ENCODE measurements at regions not wholly inside any gene's neighbourhood (a gene's known extent, or its start where the extent isn't known, plus 50 kb on each side); places are given as distances from the start of the nearest gene placed in this dataset.

- TF ChIP-seq CTCF (IDR thresholded peaks at IDR 0.05; ENCODE audit: low read length) (no peak), EZH2 (IDR thresholded peaks at IDR 0.05; ENCODE audit: borderline replicate concordance, low read length) (no peak)
Measured at GRCh38 chr11:71329165-71329510, 76.8 kb upstream of the SHANK2 start.
